ENCODE measurements at regions not wholly inside any gene's neighbourhood (a gene's known extent, or its start where the extent isn't known, plus 50 kb on each side); places are given as distances from the start of the nearest gene placed in this dataset.
"Not testable (repeated sequence)": the region's sequence is repeated elsewhere in the genome, so short reads cannot be mapped to it uniquely, and the experiment has no call there.

DNA sequence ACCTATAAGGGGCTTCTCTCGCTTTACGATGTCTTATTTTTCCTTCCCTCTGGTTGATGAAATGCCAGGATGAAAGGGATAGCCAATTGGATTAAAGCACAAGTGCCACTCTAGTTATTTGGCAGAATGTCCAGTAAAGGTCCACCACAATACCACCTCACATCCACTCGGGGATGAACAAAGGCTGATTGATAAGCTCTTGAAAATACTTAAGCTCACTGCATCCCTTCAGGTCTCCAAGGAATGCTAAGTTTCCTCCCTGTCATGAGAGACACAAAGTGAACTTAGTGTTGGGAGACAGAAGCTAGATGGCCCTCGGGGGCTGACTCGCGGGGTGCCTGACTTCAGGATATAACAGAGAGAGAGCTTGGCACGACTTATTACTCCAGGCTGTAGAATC lies 185.9 kb upstream of the ZNF644 start:
- not testable (repeated sequence) for H3K27ac ChIP-seq, ATAC-seq, H3K4me1 ChIP-seq, H3K9me3 ChIP-seq, H3K4me3 ChIP-seq, H3K36me3 ChIP-seq, H3K27me3 ChIP-seq
- WGBS, 2 donors (ENCODE audit: low coverage in 1 of 2), result 71 to 90% methylated on average over 4 to 5 of the region's 7 CpGs

DNA sequence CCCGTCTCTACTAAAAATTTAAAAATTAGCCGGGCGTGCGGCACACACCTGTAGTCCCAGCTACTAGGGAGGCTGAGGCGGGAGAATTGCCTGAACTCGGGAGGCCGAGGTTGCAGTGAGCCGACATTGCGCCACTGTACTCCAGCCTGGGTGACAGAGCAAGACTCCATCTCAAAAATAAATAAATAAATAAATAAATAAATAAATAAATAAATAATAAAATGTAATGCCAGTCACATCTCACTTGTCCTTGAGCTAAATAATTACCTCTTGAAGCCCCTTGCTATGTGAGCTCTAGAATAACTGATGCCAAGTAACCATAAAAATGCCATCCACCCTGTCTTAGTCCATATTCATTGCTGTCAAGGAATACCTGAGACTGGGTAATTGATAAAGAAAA lies 182.3 kb upstream of the ZNF644 start:
- 81% methylated on average over 2 of the region's 9 CpGs; no CpG with 5 or more reads in 1 of the 2 donors for WGBS, 2 donors (ENCODE audit: low coverage in 1 of 2)
- not testable (repeated sequence) for H3K4me1 ChIP-seq

DNA sequence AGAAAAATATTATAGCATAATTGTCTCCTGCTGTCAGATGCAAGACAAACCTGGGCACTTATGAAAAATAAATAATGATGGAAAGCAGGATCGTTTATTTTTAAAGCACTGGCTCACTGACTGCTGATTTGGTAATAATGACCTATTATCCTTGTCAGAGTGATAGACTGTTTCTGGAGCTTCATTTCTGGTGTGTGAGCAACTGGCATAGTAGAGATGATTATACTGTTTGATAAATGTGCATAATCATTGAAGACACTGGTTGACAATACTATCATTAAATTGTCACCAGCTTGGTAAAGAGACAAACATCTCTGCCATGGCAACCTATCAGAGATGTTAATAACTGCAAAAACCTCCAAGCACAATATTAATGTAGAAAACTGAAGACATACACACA lies 179.9 kb upstream of the ZNF644 start:
- TF ChIP-seq EP300 (IDR thresholded peaks at IDR 0.05) (no peak), POLR2AphosphoS5 (IDR thresholded peaks at IDR 0.05) (no peak), POLR2A (IDR thresholded peaks at IDR 0.05) (no peak)
- TF ChIP-seq, protein P1, sequence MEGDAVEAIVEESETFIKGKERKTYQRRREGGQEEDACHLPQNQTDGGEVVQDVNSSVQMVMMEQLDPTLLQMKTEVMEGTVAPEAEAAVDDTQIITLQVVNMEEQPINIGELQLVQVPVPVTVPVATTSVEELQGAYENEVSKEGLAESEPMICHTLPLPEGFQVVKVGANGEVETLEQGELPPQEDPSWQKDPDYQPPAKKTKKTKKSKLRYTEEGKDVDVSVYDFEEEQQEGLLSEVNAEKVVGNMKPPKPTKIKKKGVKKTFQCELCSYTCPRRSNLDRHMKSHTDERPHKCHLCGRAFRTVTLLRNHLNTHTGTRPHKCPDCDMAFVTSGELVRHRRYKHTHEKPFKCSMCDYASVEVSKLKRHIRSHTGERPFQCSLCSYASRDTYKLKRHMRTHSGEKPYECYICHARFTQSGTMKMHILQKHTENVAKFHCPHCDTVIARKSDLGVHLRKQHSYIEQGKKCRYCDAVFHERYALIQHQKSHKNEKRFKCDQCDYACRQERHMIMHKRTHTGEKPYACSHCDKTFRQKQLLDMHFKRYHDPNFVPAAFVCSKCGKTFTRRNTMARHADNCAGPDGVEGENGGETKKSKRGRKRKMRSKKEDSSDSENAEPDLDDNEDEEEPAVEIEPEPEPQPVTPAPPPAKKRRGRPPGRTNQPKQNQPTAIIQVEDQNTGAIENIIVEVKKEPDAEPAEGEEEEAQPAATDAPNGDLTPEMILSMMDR (IDR thresholded peaks at IDR 0.05), result no peak
- WGBS, 2 donors (ENCODE audit: low coverage in 1 of 2), result 21 to 31% methylated on average over 1 of the region's 1 CpG
- no peak for ATAC-seq

More for the DNA sequence above, 182.3 kb upstream of the ZNF644 start:
- H3K9me3 ChIP-seq, H3K36me3 ChIP-seq, H3K4me3 ChIP-seq, H3K27ac ChIP-seq, H3K27me3 ChIP-seq, ATAC-seq: not testable (repeated sequence)

DNA sequence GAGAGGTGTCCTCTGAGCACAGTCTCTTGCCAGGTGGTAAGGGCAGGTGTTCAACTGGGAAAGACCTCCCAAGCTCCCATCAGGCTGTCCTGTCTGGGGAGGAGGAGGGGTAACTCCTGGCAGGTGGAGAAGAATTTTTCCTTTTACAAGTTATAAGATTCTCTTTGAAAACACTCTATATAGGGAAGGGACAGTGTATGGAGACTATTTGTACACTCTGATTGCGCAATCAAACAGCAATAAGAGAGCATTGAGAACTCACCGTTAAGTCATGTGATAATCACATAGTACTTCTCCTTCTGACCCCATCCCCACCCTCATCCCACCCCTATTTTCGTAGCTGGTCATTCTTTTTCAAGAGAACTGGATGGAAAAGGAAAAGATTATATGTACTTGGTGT lies 179.3 kb upstream of the ZNF644 start:
- no peaks in the 10 kb centered on the region for H3K4me1 ChIP-seq
- 72 to 100% methylated on average over 2 to 3 of the region's 3 CpGs for WGBS, 2 donors (ENCODE audit: low coverage in 1 of 2)
- H3K27ac ChIP-seq, result no peak overlapping the region
- H3K4me3 ChIP-seq, result no peak overlapping the region
- ATAC-seq, result no peak
- no peaks in the 10 kb centered on the region for H3K36me3 ChIP-seq
- TF ChIP-seq EP300 (IDR thresholded peaks at IDR 0.05), result no peak
- TF ChIP-seq, protein P1 (IDR thresholded peaks at IDR 0.05), result no peak
- no peak for TF ChIP-seq POLR2AphosphoS5 (IDR thresholded peaks at IDR 0.05)
- TF ChIP-seq POLR2A (IDR thresholded peaks at IDR 0.05), result no peak
- H3K27me3 ChIP-seq, result no peaks in the 10 kb centered on the region
- H3K9me3 ChIP-seq, result no peaks in the 10 kb centered on the region

More for the DNA sequence above, 179.9 kb upstream of the ZNF644 start:
- Histone ChIP-seq H3K36me3 (no peaks in the 10 kb centered on the region), H3K4me1 (no peaks in the 10 kb centered on the region), H3K27me3 (no peaks in the 10 kb centered on the region), H3K4me3 (no peak overlapping the region), H3K27ac (no peak overlapping the region), H3K9me3 (no peaks in the 10 kb centered on the region)

DNA sequence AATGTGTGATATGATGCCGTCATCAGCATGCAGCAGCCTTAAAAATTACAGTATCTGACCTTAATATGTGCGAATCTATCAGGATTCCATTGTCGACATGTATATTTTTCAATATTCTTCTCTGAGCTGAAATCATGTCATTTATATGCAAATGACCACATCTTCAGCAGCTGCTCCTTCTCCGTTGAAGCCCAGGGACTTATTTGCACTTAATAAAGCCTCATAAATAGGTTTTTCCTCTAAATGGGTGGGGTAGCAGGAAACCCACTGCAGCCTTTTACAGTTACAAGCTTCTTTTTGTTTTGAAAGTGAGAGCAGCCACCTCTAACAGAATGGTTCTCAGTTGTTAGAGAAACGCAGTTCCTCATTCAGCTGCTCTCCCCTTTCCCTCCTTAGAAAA lies 178.8 kb upstream of the ZNF644 start:
- Histone ChIP-seq H3K27ac (no peak overlapping the region), H3K27me3 (no peaks in the 10 kb centered on the region), H3K4me3 (no peak overlapping the region), H3K9me3 (no peaks in the 10 kb centered on the region), H3K4me1 (no peaks in the 10 kb centered on the region), H3K36me3 (no peaks in the 10 kb centered on the region)
- TF ChIP-seq, protein P1 (IDR thresholded peaks at IDR 0.05), result no peak
- TF ChIP-seq POLR2A (IDR thresholded peaks at IDR 0.05), result no peak
- no peak for TF ChIP-seq POLR2AphosphoS5 (IDR thresholded peaks at IDR 0.05)
- TF ChIP-seq EP300 (IDR thresholded peaks at IDR 0.05), result no peak
- no peak for ATAC-seq
- WGBS, 2 donors (ENCODE audit: low coverage in 1 of 2), result 54 to 62% methylated on average over 5 of the region's 5 CpGs

DNA sequence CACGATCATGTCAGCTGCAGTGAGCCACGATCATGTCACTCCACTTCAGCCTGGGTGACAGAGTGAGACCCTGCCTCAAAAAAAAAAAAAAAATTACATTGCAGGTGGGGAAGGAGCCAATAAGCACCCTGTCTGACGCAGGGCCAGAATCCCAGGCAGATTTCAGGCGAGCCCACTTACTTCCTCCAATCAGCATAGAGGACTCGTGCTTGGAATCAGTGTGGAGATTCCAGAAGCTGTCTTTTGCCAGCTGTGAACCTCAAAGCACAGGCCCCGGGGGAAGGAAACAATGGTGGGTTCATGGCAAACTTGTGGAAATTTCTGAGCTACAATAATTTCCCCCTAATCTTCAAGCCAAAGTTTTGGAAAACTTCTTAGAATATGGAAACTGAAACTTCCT lies 178.2 kb upstream of the ZNF644 start:
- no peak for ATAC-seq
- 45 to 57% methylated on average over 3 to 4 of the region's 6 CpGs for WGBS, 2 donors (ENCODE audit: low coverage in 1 of 2)
- Histone ChIP-seq H3K4me1 (no peaks in the 10 kb centered on the region), H3K4me3 (no peak overlapping the region), H3K27ac (no peak overlapping the region), H3K36me3 (no peaks in the 10 kb centered on the region), H3K27me3 (no peaks in the 10 kb centered on the region), H3K9me3 (no peaks in the 10 kb centered on the region)
- TF ChIP-seq POLR2AphosphoS5 (IDR thresholded peaks at IDR 0.05) (no peak), EP300 (IDR thresholded peaks at IDR 0.05) (no peak), POLR2A (IDR thresholded peaks at IDR 0.05) (no peak)
- TF ChIP-seq, protein P1 (IDR thresholded peaks at IDR 0.05), result no peak

Measured in gastroesophageal sphincter (tissue), 4 donors.